OCI-LY3 (cell line): ENCODE measurements at regions not wholly inside any gene's neighbourhood (a gene's known extent, or its start where the extent isn't known, plus 50 kb on each side); places are given as distances from the start of the nearest gene placed in this dataset.

ENCODE experiments used
- EZH2phosphoT487 ChIP-seq: fragments of 200-600 bp; shearing (Covaris generic); IDR thresholded peaks from 2 replicates; pipeline ENCODE4 v1.6.1; 2018; ENCODE audit warnings: antibody characterized with exemption, mixed run types, low read depth
- TF ChIP-seq, protein P1 (sequence below): fragments of 200-600, 300-600 bp; sonication (generic); IDR thresholded peaks from 2 replicates; pipeline ENCODE4 v1.5.1; 2014; ENCODE audit warnings: antibody characterized with exemption, low read length, low read depth

DNA sequence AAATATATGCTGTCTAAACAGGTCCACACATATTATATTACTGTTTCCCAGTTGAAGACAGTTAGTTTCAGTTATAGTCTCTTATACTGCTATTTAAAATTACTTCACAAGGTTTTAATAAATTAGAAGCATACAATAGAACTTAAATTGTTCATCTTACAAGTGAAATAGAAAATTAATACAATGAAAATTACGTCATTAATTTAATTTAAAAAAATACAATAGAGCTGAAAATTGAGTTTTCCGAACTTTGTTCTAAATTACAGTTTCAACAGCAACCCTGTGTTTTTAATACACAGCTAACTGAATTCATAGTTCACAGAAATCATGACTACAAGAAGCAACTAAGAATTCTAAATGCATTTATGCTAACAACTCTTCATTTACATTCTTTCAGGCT is 525.7 kb upstream of the FOXG1 start:
- TF ChIP-seq, protein P1, sequence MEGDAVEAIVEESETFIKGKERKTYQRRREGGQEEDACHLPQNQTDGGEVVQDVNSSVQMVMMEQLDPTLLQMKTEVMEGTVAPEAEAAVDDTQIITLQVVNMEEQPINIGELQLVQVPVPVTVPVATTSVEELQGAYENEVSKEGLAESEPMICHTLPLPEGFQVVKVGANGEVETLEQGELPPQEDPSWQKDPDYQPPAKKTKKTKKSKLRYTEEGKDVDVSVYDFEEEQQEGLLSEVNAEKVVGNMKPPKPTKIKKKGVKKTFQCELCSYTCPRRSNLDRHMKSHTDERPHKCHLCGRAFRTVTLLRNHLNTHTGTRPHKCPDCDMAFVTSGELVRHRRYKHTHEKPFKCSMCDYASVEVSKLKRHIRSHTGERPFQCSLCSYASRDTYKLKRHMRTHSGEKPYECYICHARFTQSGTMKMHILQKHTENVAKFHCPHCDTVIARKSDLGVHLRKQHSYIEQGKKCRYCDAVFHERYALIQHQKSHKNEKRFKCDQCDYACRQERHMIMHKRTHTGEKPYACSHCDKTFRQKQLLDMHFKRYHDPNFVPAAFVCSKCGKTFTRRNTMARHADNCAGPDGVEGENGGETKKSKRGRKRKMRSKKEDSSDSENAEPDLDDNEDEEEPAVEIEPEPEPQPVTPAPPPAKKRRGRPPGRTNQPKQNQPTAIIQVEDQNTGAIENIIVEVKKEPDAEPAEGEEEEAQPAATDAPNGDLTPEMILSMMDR, result no peak
- TF ChIP-seq EZH2phosphoT487, result no peak
